Colonic mucosa (tissue), 4 donors: ENCODE measurements at regions not wholly inside any gene's neighbourhood (a gene's known extent, or its start where the extent isn't known, plus 50 kb on each side); places are given as distances from the start of the nearest gene placed in this dataset.

Experiments
- DNase-seq: peaks from one replicate; pipeline ENCODE4 v3.0.0-alpha.2; 2020
- H3K27ac ChIP-seq: fragments of 200-600 bp; one replicate; pipeline ENCODE4 v1.8.0; 2021
- H3K27me3 ChIP-seq: fragments of 200-600 bp; one replicate; pipeline ENCODE4 v1.8.0; 2021
- H3K36me3 ChIP-seq: fragments of 200-600 bp; one replicate; pipeline ENCODE4 v1.8.0; 2021
- H3K4me1 ChIP-seq: fragments of 200-600 bp; one replicate; pipeline ENCODE4 v1.8.0; 2021; ENCODE audit warnings: mild to moderate bottlenecking
- H3K4me3 ChIP-seq: fragments of 200-600 bp; one replicate; pipeline ENCODE4 v1.8.0; 2021
- H3K9ac ChIP-seq, 2 donors: one replicate each; pipeline ENCODE4 v1.7.0; 2013; ENCODE audit warnings: control low read depth in 2 of 2, low read depth in 2 of 2, low read length in 2 of 2
- H3K9me3 ChIP-seq: fragments of 200-600 bp; one replicate; pipeline ENCODE4 v1.8.0; 2021
- intact Hi-C: fragments of 100-400 bp; cut with DNase I; formaldehyde crosslinking; loops from one replicate; pipeline ENCODE4 v1.14.1; 2022
- TF ChIP-seq, protein P1 (sequence below): fragments of 200-600 bp; IDR thresholded peaks from one replicate; pipeline ENCODE4 v1.8.0; 2022; ENCODE audit warnings: antibody characterized with exemption, mild to moderate bottlenecking
- donor health status: healthy.
- donor health status: DM: no; HTN: no; CAD: no.
- donor health status: DM: no; HTN: no; CAD: no.

DNA sequence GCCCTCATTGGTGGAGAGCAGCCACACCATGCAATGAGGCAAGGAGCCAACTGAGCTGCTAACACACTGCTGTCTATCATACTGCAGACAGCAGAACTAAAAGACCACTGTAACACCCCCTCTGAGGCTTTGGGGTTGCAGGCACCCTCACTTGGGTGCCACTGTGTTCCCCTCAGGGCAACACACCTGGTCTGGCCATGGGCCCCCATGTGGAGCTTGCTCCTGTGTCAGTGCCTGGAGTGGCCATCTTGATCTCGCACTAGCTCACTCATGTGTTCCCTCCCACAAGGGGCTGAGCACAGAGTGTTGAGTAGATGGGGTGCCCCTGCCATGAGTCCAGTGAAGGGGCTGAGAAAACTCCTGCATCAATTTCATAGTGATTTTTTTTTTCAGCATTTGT, 532.4 kb upstream of the FTMT start:
- Histone ChIP-seq H3K9ac (no peak overlapping the region), H3K27ac (no peak overlapping the region), H3K4me3 (no peak overlapping the region), H3K36me3 (no peaks in the 10 kb centered on the region), H3K4me1 (no peaks in the 10 kb centered on the region), H3K27me3 (no peaks in the 10 kb centered on the region), H3K9me3 (no peaks in the 10 kb centered on the region)
- TF ChIP-seq, protein P1, sequence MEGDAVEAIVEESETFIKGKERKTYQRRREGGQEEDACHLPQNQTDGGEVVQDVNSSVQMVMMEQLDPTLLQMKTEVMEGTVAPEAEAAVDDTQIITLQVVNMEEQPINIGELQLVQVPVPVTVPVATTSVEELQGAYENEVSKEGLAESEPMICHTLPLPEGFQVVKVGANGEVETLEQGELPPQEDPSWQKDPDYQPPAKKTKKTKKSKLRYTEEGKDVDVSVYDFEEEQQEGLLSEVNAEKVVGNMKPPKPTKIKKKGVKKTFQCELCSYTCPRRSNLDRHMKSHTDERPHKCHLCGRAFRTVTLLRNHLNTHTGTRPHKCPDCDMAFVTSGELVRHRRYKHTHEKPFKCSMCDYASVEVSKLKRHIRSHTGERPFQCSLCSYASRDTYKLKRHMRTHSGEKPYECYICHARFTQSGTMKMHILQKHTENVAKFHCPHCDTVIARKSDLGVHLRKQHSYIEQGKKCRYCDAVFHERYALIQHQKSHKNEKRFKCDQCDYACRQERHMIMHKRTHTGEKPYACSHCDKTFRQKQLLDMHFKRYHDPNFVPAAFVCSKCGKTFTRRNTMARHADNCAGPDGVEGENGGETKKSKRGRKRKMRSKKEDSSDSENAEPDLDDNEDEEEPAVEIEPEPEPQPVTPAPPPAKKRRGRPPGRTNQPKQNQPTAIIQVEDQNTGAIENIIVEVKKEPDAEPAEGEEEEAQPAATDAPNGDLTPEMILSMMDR: no peak
- intact Hi-C loops: no loop called here
- DNase-seq: no peak

DNA sequence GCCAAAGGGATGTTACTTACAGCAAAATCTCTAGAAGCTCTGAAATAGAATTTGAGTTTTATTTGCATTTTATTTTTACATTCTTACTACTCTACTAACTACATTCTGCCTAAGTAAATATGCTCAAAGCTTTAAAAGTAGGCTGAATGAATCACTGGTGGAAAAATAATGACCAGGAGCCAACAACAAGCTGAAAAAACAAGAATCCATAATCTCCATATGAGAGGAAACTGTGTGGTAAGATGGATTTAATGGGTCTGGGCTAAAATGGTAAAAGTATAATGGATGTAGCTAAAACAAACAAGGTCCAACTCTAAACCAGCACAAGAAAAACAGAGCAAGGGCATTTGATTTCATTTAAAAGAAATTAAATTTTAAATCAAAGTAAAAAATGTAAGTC, 525.8 kb upstream of the FTMT start:
- Histone ChIP-seq H3K27me3 (no peaks in the 10 kb centered on the region), H3K9ac (no peak overlapping the region), H3K9me3 (no peaks in the 10 kb centered on the region), H3K4me3 (no peak overlapping the region), H3K27ac (no peak overlapping the region), H3K4me1 (no peaks in the 10 kb centered on the region), H3K36me3 (no peaks in the 10 kb centered on the region)
- TF ChIP-seq, protein P1: no peak
- intact Hi-C loops: no loop called here
- no peak for DNase-seq

DNA sequence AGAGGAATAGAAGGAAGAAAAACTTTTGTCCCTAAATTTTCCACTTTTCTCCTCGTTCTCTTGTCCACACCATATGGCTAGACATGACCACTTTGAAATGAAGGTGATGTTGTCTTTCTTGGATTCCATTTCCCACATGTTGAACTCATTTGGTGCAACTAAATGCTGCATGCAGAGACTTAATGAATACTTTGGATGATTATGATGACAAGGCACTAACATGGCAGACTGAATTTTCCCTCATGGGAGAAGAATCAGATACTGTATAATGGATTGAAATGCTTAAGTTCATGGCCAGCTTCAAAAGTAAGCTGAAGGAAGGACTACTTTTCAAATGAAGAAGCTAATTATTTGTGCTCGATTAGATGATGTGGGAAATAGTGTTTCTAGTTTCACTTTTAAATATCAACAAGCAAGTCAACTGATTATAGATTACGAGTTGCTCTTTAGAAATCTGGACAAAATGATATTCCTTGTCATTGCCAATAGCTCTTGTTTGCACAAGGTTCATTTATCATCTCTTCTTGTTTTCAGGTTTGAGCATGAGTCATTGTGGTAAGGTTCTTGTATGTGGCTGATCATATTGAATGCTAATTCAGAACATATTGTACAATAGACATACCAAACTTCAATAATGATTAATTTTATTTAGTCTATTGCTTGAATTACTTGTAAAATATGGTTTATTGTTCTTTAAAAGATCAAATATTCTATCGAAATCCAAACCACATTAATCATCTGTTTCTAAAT, 501.3 kb upstream of the FTMT start:
- Histone ChIP-seq H3K4me1 (no peaks in the 10 kb centered on the region), H3K27ac (no peak overlapping the region), H3K36me3 (no peaks in the 10 kb centered on the region), H3K9me3 (no peaks in the 10 kb centered on the region), H3K4me3 (no peak overlapping the region), H3K9ac (no peak overlapping the region), H3K27me3 (no peaks in the 10 kb centered on the region)
- TF ChIP-seq, protein P1: no peak
- intact Hi-C loops: no loop called here
- no peak for DNase-seq

DNA sequence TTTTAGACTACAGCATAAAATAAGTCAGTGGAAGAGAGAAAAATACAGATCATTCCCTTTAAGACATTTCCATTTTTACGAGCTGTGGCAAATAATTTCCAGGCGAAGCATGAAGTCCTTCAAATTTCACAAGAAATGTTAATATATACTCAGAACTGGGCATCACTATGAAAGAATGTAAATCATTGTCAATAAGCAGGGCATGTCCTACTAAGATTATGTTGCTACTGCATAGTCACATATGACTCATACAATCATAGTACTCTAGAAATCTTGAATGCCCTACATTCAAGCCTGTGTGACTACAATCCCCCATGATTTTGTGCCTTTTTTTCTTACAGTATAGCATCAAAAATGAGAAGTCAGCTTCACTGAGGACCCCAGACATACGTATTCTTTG, 485.2 kb upstream of the FTMT start:
- DNase-seq: no peak
- Histone ChIP-seq H3K9ac (no peak overlapping the region), H3K4me3 (no peak overlapping the region), H3K27ac (no peak overlapping the region), H3K36me3 (no peaks in the 10 kb centered on the region), H3K27me3 (no peaks in the 10 kb centered on the region), H3K4me1 (no peaks in the 10 kb centered on the region), H3K9me3 (no peaks in the 10 kb centered on the region)
- intact Hi-C loops: no loop called here
- TF ChIP-seq, protein P1: no peak

DNA sequence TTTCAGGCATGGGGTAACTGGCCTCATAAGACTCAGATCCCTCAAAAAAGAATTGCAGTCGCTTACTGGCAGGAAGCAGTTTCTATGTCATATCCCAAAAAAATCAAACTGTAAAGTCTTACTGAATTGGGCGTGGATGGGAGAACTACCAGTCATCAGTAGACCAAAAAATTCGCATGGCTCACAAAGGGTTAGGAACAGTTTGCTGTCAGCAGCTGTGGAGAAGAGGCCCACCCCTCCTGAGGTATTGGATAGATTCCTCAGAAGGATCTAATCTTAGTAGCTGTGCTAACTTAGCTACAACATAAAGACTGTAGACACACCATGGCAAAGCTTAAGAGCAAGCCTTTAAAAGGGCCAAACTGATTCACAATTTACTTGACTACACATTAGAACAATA, 478.3 kb upstream of the FTMT start:
- no peak for DNase-seq
- TF ChIP-seq, protein P1: no peak
- H3K36me3 ChIP-seq: no peaks in the 10 kb centered on the region

More for the DNA sequence above, 478.3 kb upstream of the FTMT start:
- no peak overlapping the region for H3K27ac ChIP-seq
- H3K27me3 ChIP-seq: no peaks in the 10 kb centered on the region
- H3K4me3 ChIP-seq: no peak overlapping the region
- intact Hi-C loops: no loop called here
- H3K9ac ChIP-seq: no peak overlapping the region
- no peaks in the 10 kb centered on the region for H3K4me1 ChIP-seq
- H3K9me3 ChIP-seq: no peaks in the 10 kb centered on the region
